IPS-20b (cell line): ENCODE measurements at regions not wholly inside any gene's neighbourhood (a gene's known extent, or its start where the extent isn't known, plus 50 kb on each side); places are given as distances from the start of the nearest gene placed in this dataset.

Experiments
- H3K27ac ChIP-seq: one replicate; pipeline ENCODE4 v1.5.1; 2013; ENCODE audit warnings: low read length
- H3K27me3 ChIP-seq: 2 replicates; pipeline ENCODE4 v1.6.1; 2013; ENCODE audit warnings: mild to moderate bottlenecking, low read length, inconsistent platforms; ENCODE audit not compliant: insufficient read depth
- H3K36me3 ChIP-seq: 2 replicates; pipeline ENCODE4 v1.6.1; 2013; ENCODE audit warnings: low read depth, mild to moderate bottlenecking, inconsistent platforms, low read length, moderate library complexity; ENCODE audit not compliant: insufficient read depth
- H3K4me1 ChIP-seq: 2 replicates; pipeline ENCODE4 v1.6.1; 2013; ENCODE audit warnings: mild to moderate bottlenecking, control low read depth, inconsistent platforms, low read length, moderate library complexity; ENCODE audit not compliant: insufficient read depth
- H3K4me3 ChIP-seq: 2 replicates; pipeline ENCODE4 v1.5.1; 2013; ENCODE audit warnings: mild to moderate bottlenecking, low read length, inconsistent platforms
- H3K9ac ChIP-seq: 2 replicates; pipeline ENCODE4 v1.6.1; 2013; ENCODE audit warnings: low read depth, mild to moderate bottlenecking, inconsistent platforms, low read length, moderate library complexity
- H3K9me3 ChIP-seq: 2 replicates; pipeline ENCODE4 v1.6.1; 2013; ENCODE audit warnings: mild to moderate bottlenecking, low read depth, low read length, inconsistent platforms; ENCODE audit not compliant: insufficient read depth

GRCh38 chr2:19041434-19042041 is 316.9 kb downstream of the OSR1 start:
- H3K27me3 ChIP-seq = no peaks in the 10 kb centered on the region
- H3K36me3 ChIP-seq = no peaks in the 10 kb centered on the region
- no peak overlapping the region for H3K9ac ChIP-seq
- H3K9me3 ChIP-seq = no peaks in the 10 kb centered on the region
- no peak overlapping the region for H3K4me3 ChIP-seq
- no peaks in the 10 kb centered on the region for H3K4me1 ChIP-seq
- no peak overlapping the region for H3K27ac ChIP-seq

DNA sequence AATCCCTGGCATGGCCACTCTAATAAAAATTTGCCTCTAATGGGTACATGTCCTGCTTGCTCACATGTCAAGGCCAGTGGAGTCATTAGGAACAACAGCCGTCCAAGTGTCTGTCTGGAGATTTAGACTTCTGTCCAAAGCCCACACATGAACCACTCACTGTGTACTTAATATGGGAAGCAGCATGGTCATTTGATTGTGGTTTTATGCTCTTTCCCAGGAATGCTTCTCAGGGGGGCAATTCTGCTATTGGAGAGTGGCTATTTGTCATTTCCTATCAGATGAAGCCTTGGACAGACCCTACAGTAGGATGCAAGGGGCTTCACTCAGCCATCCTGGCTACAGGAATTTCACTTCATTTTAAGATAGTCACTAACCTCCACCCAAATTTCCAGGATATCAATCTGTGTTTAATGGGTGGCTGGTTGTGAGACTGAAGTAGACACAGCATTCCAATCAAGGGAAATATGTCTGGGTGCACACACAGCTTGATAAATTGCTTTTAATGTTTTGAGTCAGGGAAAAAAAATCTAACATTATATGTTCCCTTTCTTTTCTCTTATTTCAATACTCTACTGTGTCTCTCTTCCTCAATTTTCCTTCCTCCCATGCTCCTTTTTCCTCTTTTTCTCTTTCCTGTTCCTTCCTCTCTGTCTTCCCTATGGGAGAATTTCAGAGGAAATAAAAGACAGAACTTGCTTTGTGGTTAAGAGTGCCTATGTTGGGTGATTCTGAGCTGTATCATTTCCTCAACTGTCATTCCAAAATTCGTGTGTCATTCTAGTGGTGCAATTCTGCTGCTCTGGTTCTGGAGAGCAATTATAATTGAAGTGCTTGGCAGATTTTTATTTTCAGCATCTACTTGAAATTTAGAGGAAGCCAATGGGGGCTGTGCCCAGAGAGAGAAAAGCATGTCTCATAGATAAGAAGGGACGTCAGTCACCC is 320.1 kb downstream of the OSR1 start:
- no peak overlapping the region for H3K9ac ChIP-seq
- no peaks in the 10 kb centered on the region for H3K9me3 ChIP-seq
- no peak overlapping the region for H3K4me3 ChIP-seq
- no peaks in the 10 kb centered on the region for H3K36me3 ChIP-seq
- no peaks in the 10 kb centered on the region for H3K27me3 ChIP-seq
- no peaks in the 10 kb centered on the region for H3K4me1 ChIP-seq
- no peak overlapping the region for H3K27ac ChIP-seq

- no peaks in the 10 kb centered on the region for H3K9me3 ChIP-seq
- H3K27me3 ChIP-seq = no peaks in the 10 kb centered on the region
- no peak overlapping the region for H3K4me3 ChIP-seq
- no peaks in the 10 kb centered on the region for H3K4me1 ChIP-seq
- H3K9ac ChIP-seq = no peak overlapping the region
- H3K27ac ChIP-seq = no peak overlapping the region
- H3K36me3 ChIP-seq = no peaks in the 10 kb centered on the region
Observed at GRCh38 chr2:19036091-19036490, 322.3 kb downstream of the OSR1 start.

GRCh38 chr2:19035238-19035637 is 323.2 kb downstream of the OSR1 start:
- H3K9ac ChIP-seq = no peak overlapping the region
- H3K4me1 ChIP-seq = no peaks in the 10 kb centered on the region
- H3K36me3 ChIP-seq = no peaks in the 10 kb centered on the region
- no peak overlapping the region for H3K4me3 ChIP-seq
- H3K27me3 ChIP-seq = no peaks in the 10 kb centered on the region
- no peaks in the 10 kb centered on the region for H3K9me3 ChIP-seq
- H3K27ac ChIP-seq = no peak overlapping the region

DNA sequence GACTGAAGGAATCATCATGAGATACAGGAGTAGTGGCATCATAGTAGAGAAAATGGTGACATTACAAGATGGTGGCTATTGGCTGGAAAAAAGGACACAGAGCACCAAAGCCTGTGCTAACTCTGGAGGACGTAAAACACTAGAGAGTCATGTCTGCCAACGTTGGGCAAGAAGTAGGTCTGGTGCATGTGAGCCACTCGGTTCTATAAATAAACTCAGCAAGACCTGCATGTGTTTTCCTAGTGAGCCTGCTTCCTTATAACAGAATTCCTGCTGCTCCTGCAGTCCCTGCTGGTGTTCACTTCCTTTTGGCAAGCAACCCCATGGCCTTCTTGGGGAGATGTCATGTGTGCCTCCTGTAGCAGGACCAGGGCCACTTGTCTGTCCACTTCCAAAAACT is 325.2 kb downstream of the OSR1 start:
- Histone ChIP-seq H3K9me3 (no peaks in the 10 kb centered on the region), H3K27ac (no peak overlapping the region), H3K36me3 (no peaks in the 10 kb centered on the region), H3K9ac (no peak overlapping the region), H3K27me3 (no peaks in the 10 kb centered on the region), H3K4me3 (no peak overlapping the region), H3K4me1 (no peaks in the 10 kb centered on the region)

GRCh38 chr2:19031642-19032041 is 326.8 kb downstream of the OSR1 start:
- no peak overlapping the region for H3K27ac ChIP-seq
- H3K9ac ChIP-seq = no peak overlapping the region
- H3K4me3 ChIP-seq = no peak overlapping the region
- no peaks in the 10 kb centered on the region for H3K36me3 ChIP-seq
- no peaks in the 10 kb centered on the region for H3K4me1 ChIP-seq
- no peaks in the 10 kb centered on the region for H3K27me3 ChIP-seq
- H3K9me3 ChIP-seq = no peaks in the 10 kb centered on the region

DNA sequence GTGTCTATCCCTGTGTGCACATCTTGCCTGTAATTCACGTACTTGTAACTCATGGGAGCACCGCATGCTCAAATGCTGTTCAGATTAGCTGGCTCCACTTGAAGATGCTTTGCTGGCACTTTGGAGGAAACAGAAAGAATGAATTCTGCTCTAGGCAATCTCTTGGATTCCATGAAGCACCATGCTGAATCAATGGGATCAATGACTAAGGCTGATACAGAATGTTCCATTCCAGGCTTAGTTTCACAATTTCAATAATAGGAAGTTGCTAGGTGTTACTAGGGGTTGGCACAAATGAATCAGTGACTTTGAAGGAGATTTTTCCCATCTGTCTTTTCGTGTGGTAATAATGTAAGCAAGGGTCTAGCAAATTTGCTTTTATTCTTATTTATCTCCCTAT is 328.8 kb downstream of the OSR1 start:
- H3K4me1 ChIP-seq = no peaks in the 10 kb centered on the region
- no peak overlapping the region for H3K4me3 ChIP-seq
- no peak overlapping the region for H3K9ac ChIP-seq
- H3K27ac ChIP-seq = no peak overlapping the region
- no peaks in the 10 kb centered on the region for H3K27me3 ChIP-seq
- no peaks in the 10 kb centered on the region for H3K9me3 ChIP-seq
- H3K36me3 ChIP-seq = no peaks in the 10 kb centered on the region

DNA sequence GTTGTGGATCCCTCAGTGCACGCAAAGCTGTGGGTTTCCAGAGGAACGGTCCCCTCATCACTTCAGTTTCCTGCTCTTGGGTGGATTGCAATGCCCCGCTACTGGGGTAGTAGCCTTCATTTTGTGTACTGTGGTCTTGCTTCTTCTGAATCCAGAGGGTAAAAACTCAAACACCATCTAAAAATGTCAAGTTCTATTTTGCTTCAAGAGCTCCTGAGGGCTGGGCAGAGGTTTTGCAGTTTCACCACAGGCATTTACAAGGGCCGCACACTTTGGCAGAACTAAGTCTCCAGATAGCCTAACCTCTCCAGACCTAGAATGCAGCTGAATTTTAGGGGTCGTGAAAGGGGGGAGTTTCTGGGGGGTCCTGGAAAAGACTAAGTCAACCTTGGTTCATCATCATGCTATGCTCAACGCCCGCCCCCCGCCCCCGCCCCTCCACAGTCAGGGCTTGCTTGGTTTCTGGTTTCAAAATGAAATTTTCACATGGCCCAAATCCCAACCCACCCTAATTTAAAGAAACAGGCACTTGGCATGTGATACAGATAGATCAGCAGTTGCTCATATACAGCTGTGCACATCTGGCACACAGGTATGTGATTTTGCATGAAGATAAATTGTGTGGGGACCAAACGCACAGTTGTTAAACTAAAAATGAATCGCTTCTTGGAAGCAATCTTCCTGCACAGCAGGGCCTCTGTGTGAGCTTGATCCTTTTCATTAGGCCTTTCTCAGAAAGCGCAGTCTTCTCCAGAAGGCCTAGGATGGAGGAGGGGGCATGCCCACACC is 329.6 kb downstream of the OSR1 start:
- Histone ChIP-seq H3K27ac (no peak overlapping the region), H3K4me3 (no peak overlapping the region), H3K36me3 (no peaks in the 10 kb centered on the region), H3K9me3 (no peaks in the 10 kb centered on the region), H3K9ac (no peak overlapping the region), H3K27me3 (no peaks in the 10 kb centered on the region), H3K4me1 (no peaks in the 10 kb centered on the region)

- no peaks in the 10 kb centered on the region for H3K27me3 ChIP-seq
- H3K9me3 ChIP-seq = no peaks in the 10 kb centered on the region
- H3K4me1 ChIP-seq = no peaks in the 10 kb centered on the region
- H3K4me3 ChIP-seq = no peak overlapping the region
- no peak overlapping the region for H3K9ac ChIP-seq
- no peak overlapping the region for H3K27ac ChIP-seq
- H3K36me3 ChIP-seq = no peaks in the 10 kb centered on the region
Observed at GRCh38 chr2:19027626-19028025, 330.8 kb downstream of the OSR1 start.

DNA sequence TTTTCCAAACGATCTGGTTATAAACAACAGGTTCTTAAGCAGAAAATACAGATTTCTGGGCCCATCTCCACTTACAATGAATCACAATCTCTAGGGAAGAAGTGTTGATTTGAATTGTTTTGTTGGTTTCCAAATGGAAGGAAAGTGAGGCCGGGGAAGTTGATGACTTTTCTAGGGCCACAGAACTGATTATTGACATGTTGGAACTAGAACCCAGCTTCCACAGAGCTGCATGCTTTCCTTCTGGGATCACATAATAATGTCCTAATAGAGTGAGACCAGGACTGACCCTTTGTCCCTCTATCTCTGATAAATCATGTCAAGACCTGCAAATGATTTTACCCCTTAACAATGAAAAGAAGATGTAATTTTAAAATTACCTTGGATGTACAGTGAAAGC is 332.2 kb downstream of the OSR1 start:
- Histone ChIP-seq H3K27ac (no peak overlapping the region), H3K4me1 (no peaks in the 10 kb centered on the region), H3K9ac (no peak overlapping the region), H3K36me3 (no peaks in the 10 kb centered on the region), H3K9me3 (no peaks in the 10 kb centered on the region), H3K27me3 (no peaks in the 10 kb centered on the region), H3K4me3 (no peak overlapping the region)

DNA sequence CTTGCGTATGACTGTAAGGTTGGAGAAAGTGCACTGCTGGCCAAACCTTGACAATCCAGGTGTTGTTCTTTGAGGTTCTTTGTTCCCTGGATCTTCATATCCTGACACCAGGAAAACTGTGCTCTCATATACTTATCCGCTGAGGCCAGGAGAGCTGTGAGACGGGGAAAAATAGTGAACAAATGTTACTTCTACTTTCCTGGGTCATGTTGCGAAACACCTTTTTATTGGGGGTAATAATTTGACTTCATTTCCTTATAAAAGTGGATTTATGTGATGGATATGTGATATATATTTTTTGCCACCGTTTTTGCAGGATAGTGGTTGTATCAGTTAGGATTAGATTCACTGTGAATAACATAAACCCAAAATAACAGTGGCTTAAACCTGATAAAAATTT is 336.1 kb downstream of the OSR1 start:
- Histone ChIP-seq H3K9ac (no peak overlapping the region), H3K9me3 (no peaks in the 10 kb centered on the region), H3K27me3 (no peaks in the 10 kb centered on the region), H3K36me3 (no peaks in the 10 kb centered on the region), H3K4me3 (no peak overlapping the region), H3K27ac (no peak overlapping the region), H3K4me1 (0 out of 2 replicates have a peak, but pooled peaks cover 4% of the 10 kb centered on the region)
